Daoy (cell line): ENCODE measurements at regions not wholly inside any gene's neighbourhood (a gene's known extent, or its start where the extent isn't known, plus 50 kb on each side); places are given as distances from the start of the nearest gene placed in this dataset.
A peak's percentile ranks its signal among the peaks of the same experiment; 100 is the strongest.

Experiments used
- DNase-seq: peaks from one replicate; pipeline ENCODE4 v3.0.0-alpha.2; 2015; ENCODE audit warnings: low read depth

DNA sequence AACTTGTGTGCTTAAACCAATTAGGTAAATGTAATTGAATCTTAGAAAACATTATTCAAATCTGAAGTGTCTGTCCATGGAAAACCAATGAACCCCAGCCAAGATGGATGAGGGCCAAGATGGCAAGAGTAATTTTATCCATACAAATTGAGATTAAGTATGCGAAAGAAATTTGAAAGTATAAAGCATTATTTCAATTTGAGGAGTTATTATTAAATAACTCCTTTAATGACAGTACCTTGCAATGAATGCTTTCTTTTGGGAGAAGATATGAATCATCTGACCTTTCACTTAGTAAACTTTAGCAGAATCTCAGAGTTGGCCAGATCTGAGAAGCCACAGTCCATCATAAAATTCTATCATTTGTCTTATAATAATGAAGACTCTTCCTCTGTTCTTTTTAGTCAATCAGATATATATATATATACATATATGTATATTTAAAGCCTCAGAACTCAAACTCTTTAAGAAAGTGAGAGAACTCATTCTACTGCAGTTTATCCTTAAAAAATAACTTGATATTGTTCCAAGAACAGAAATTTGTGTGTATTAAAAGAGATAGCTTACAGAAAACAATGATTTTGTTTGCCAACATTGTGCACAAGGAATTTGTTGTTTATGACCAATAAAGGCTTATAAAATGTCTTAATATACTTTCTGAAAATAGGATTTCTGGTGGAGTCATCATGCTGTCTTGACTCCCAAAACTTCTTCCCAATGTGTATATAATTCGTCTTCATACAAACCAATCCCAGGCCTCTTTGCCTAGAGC lies 434.8 kb upstream of the THBS1 start:
- no peak for DNase-seq

DNA sequence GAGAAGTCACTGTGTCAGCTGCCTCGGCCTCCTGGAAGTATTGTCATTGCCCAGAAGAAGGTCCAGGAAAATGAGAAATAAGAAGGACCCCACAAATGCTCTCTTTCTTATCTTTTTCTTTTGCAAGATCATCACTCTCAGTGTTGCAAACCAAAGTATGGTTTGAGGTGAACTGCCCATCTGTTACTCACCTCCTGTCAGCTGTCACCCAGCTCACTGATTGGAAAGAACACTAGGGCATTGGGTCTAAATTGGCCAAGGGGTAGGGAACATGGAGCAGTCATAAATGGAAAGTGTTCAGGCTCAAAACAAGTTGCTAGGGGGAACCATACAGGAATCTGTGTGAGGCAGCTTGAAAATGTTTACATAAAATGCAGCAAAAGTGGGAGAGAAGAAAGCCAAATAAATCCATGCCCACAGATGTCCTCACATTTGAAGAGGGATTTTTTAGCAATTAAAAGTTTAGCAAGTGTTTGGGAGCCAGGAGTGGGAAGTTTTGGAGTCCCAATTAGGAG lies 431.2 kb upstream of the THBS1 start:
- DNase-seq, result no peak

DNA sequence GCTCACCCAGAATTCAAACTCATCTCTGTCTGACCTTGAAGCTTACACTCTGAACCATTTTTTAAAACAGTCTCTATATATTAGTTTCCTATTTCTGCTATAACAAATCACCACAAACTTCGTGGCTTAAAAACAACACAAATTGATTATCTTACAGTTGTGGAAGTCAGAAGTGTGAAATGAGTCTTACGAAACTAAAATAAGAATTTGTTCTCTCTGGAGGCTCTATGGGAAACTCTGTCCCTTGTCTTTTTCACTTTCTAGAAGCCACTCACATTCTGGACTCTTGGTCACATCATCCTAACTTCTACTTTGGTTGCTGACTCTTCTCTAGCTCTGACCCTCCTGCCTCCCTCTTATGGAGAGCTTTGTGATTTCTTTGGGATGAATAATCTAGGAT lies 429.3 kb upstream of the THBS1 start:
- DNase-seq, result no peak

DNA sequence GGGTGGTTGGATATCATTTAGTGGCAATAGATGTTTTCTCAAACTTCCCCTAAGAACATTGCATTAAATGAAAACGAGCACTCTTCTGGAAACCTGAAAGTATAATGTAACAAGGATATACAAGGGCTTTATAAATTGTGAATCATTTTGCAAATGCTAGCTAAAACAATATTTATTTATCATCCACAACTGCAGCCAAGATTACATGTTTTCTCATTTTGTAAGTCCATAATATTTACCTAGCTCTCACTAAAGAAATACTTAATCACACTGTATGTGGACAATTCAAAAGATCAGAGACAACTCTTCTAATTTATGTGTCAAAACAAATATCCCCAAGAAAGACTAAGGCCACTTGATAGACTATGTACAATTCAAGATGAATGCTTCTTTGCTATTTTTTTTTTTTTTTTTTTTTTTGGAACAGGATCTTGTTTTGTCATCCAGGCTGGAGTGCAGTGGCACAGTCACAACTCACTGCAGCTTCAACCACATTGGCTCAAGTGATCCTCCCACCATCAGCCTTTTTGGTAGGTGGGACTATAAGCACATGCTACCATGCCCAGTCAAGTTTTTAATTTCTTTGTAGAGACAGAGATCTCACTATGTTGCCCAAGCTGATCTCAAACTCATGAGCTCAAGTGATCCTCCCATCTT lies 427.7 kb upstream of the THBS1 start:
- DNase-seq, result no peak

DNA sequence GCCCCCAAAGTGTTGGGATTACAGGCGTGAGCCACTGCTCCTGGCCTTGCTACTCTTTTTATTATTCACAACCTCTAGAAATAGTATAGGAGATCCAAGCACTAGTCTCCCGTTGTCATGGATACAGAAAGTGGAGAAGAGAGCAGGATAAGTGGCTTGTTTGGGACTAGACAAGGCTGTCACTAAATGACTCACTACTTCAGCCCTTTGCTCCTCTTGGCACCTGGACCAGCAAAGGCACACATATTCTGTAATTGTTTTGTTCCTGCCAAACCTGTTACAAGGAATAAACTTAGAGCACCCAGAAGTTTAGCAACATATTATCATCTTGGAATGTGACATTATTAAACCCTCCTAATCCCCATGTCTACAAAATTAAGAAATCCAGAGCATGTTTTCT lies 427.2 kb upstream of the THBS1 start:
- peak; percentile 45 for DNase-seq

DNA sequence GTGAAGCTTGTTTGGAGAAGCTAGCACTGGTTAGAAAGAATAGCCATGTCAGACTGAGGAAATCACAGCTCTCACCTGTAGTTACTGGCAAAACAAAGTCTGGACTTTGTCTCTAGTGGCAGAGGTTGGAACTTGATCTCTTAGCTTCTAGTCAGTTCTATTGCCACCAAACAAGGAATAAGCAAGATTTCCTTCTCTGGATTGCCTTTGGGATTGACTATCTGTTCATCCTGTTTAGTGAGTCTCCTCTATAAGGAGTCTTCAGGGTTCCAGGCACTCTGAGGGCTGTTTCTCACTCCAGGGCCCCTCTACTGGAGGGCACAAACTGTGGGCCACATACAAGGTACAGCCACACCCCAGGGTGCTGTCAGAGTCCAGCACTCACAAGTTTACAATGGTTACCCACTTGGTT lies 426.6 kb upstream of the THBS1 start:
- DNase-seq, result no peak

DNA sequence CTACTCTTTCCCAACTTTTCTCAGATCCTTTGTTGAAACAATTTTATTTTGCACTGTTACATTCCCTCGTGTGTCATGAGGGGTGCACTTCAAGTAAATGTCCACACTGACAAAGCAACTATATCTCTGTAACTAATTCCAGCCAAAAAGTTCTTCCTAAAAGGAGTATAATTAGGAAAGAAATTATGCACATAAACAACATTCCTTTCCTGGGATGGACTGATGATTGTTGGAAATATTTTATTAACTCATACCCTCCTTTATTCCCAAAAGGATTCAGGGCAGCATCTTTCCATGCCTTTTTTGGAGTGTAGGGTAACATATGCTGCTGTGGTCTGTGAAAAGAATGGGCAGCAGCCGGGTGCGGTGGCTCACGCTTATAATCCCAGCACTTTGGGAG lies 426.1 kb upstream of the THBS1 start:
- DNase-seq, result no peak

DNA sequence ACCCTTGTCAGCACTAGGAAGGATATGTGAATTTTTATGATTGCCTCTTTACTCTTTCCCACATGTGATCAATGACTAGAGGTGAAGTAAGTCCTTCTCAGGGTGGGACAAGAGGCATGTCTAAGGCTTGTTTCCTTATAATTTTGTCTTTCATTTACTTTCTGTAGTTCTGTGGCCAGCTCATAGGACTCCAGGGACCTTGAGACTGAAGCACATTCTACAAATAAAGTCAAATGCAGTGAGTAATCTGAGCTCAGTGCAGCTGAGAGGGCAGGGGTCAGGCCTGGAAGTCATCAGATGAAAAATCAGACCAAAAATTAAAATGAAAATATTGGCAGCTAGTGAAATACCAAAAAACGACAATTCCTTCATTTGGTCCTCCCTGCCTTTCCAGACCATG lies 424.7 kb upstream of the THBS1 start:
- no peak for DNase-seq

DNA sequence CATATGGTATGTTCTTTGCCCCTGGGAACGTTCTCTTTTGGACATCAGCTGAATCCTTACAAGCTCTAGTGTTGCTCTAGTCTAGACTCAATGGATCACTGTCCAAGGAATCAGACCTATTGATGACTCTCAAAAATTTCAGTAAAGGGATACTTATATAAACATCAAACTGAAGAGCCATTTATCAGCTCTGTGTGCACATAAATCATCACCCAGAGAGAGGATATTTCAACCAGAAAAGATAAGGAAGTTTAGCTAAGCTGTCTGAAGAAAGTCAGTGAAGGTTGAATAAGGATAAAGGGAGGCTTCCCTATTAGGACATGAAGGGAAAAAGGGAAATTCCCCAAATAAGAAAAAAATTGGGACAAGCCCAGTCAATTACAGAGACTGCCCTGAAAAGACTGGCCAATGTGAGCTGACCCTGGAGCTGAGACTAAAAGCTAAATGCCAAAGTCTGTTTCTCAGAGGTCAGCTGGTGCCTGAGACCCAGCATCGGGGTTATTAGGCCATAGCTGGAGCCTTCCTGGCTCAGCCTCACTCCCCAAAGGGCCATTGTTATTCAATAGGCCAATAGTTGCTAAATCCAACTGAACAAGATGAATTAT lies 424.1 kb upstream of the THBS1 start:
- no peak for DNase-seq

DNA sequence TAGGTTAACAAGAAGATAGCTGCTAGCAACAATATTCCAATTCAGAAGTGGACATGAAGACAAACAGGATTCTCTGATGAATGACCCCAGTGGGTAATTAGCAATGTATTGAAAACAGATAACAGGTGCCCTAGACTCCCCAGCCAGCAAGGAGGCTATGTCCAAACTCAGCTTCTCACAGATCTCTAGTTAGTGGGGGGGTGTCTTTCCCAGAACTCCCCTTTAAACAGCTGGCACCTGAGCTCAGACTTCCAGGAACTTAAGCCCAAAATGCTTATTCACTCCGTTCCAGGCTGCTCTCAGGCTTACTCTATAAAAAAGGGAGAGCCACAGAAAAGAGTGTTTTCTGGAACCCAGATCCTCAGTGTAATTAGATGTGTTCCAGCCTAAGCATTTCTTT lies 423.0 kb upstream of the THBS1 start:
- DNase-seq, result no peak

DNA sequence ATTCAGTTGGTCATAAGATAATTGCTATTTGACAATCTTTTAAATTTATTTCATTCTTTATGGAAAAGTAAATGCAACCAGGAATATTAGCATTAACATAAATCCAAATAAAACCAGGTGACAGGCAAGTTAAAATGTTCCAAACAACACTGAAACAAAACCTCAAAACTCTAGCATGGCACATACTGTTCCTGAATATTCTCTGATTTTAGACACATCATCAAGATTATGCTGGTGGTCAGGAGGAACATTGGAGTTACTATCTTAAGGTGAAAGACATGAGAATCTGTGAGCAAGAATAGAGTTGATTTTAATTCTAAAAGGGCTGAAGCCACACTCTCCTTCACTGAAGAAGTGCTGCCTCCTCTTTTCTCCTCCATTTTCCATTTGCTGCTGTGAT lies 421.0 kb upstream of the THBS1 start:
- no peak for DNase-seq

DNA sequence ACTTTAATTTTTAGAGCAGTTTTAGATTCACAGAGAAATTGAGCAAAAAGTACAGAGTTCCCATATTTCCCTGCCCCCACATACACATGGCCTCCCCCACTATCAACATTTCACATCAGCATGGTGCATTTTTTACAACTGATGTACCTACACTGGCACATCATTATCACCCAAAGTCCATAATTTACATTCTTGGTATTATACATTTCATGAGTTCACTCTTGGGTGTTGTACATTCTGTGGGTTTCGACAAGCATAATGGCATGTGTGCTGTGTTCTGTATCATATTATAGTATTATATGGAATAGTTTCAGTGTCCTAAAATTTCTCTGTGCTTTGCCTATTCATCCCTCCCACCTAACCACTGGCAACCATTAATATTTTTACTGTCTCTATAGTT lies 419.8 kb upstream of the THBS1 start:
- DNase-seq, result no peak

DNA sequence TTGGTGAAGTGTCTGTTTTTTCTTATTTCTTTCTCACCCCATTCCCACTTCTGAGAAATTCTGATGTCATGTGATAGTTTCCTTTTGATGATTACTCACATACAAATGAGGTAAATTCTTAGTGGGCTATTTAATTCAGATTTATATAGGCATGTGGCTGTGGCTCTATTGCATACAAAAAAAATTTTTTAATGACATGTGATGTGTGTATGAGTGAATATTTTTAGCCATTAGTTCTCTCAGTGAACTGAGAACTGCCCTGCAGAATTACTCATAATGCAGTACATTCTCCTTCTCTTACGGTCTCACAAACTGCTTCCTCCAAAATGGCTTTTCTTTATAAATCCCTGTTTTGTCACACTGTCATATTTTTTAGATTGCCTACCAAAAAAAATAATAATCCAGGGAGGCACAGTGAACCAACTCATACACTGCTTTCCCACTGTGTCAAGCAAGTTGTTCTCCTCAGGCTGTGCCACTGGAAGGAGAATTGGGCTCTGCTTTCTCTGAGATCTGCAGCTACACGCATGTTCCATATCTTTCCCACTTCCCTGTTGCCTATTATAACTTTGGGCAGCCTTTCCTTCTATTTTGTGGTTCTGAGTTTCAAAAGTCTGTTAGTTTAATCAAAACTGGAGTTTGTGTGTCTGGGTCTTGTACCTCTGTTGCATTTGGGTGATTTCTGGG lies 415.7 kb upstream of the THBS1 start:
- DNase-seq, result no peak

DNA sequence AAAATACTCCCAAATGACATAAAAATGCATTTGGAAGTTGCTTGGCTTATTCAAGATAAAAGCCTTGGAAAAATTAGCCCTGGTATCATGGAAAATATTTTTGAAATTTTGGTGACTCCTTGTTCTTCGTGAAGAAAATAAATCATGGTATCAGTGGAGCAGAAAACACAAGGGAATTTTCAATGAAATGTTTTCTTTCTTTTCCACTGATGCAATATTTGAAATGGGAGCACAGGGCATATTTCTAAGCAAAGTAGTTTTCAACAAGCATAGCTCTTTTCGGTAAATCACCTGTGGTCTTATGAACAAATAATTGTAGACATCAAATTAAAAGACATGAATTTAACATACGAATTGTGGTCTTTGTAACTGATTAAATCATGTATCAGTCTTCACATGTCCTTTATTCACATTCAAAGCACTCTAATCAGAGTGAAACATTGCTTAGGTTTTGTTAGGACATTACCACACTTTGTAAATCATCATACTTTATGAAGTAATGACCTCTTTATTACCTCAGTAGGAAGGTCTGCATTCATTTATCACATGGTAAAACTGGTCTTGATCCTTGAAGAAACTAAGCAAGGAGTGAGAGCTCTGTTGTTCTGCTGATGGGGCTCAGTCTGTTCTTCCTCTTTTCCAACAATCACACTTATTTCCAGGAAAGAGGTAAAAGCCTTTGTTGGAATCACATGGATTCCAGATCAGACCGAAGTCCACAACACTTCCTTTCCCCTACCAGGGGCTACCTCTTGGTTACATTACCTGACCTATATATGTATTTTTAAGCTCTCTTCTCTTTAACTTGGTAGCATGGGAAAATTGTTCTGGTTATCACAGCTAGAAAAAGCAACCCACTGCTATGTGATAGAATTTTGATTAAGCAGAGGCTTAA lies 413.5 kb upstream of the THBS1 start:
- no peak for DNase-seq

DNA sequence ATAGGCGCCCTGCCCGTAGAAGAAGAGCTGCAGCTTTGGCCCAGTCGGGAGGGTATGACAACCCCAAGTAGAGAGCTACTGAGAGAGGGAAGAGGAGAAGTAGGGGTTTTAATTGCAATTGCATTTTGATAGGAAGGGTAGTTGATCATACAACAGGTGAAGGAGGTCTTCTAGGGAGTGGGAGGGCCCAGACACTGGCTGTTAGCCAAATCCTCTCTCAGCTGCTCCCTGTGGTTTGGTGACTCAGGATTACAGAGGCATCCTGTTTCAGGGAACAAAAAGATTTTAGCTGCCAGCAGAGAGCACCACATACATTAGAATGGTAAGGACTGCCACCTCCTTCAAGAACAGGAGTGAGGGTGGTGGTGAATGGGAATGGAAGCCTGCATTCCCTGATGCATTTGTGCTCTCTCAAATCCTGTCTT lies 408.9 kb upstream of the THBS1 start:
- peak; percentile 96 for DNase-seq

DNA sequence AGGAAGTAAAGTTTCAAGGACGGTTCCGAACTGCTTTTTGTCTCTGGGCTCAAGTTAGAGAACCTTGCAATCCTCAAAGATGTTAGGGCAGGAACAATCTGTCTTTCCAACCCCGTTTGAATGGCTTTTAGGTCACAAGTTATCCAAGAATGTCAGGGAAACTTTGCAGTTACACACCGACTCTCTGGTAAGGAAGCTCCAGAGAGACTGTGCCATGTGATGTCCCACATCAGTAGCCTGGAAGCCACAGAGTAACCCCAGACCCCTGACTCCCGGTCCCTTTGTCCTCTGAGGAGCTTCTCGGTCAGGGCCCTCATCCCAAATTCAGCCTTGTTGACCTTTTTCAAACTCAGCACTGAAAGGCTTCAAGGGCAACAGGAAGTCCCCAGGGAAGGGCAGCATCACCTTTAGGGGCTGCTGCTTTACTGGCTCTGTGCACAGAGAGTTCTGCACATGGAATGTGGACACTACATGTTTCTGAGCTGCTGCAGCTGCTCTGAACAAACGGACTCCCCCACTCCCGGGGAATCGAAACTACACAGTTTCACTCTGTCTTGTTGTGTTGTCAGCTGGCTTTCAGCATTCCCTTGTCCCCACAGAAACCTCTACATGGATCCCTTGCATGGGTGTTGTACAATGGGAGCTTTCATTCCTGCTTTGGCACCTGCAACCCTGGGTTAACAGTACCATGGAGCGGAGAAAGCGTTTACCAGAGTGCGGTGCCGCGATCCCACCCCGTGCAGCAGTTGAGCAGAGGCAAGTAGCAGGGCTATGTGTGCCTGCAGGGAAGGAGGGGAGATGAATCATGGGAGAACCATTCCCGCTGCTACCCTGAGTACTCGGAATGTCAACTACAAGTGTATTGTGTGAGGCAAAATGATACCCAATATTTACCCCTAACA lies 408.2 kb upstream of the THBS1 start:
- DNase-seq, result peak; percentile 89

DNA sequence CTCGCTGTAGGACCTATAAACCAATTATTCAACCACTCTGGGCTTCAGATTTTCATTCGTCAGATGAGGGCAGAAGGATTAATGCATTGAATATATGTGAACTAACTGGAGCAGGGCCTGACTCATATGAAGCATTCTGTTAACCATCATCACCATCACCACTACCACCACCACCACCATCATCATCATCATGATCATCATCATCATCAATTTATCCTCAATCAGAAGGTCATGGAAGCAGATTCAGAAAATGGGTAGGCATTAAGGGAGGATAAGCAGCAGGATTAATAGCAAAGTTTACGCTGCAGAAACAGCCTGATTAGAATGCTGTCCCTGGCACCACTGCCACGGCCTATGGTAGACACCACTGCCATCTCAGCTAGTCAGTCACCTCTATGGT lies 407.5 kb upstream of the THBS1 start:
- DNase-seq, result no peak

DNA sequence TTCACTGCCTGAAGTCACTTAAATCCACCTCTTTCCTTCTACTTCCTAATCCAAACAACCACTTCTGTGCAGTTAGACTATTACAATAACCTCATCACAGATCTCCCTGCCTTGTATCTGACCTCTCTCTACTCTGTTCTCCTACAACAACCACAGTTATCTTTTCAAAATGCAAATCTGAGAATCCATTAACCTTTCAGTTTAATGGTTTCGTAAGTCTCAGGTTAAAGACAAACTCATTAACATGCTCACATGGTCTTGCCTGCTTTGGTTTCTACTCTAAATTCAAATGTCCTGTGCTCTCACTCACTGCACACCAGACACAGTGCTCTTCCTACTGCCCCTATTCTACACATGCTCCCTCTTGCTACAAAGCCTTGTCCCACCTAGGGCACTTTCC lies 406.5 kb upstream of the THBS1 start:
- DNase-seq, result no peak

DNA sequence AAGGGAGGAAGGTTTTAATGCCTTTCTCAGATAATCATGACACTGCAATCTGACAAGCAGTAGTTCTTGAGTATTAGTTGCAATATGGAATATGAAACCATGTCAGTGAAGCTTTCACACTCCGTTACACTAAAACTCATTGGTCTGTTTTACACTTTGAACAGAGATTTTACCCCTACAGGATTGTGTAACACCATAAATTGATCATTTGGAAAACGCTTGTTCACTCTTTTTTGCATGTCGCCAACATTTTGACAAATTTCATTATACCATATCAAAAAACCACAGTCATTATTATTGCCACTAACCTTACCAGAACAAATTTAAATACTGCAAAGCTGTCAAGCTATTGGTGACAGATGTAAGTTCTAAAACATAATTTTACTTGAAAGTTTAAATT lies 404.8 kb upstream of the THBS1 start:
- DNase-seq, result no peak

DNA sequence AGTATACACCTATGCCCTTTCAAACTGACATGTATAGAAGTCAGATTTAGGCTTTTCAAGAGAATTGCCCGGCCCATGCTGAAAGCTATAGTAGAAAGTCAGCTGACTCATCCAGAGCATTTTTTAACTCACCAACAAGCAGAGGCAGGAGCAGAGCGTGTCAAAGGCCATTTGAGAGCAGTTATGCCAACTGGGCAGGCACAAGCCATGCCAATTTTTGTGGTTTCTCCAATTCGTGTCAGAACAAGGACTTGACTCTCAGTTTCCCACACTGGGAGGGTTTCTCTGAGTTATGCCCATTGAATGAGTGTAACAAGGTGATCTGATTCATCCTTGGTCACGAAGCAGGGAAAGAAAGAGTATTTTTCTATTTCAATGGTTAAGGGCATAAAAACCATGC lies 403.3 kb upstream of the THBS1 start:
- peak; percentile 13 for DNase-seq
